HCT116 (cell line): ENCODE measurements at regions not wholly inside any gene's neighbourhood (a gene's known extent, or its start where the extent isn't known, plus 50 kb on each side); places are given as distances from the start of the nearest gene placed in this dataset.

ENCODE experiments used
- ATAC-seq: fragments of 200-7000 bp; cut with Tn5 transposase; 2 replicates; pipeline ENCODE4 v1.9.1; 2020; ENCODE audit warnings: mild to moderate bottlenecking, moderate library complexity
- BruUV-seq: library from RNA; stranded (reverse); fragments of 400-500 nt; replicated peaks from 2 replicates; lab custom pipeline; 2021; lab: Mats Ljungman, UMichigan
- CTCF ChIA-PET: fragments of 300-600 bp; sonication (Branson Sonifier 250); formaldehyde crosslinking; loops from one replicate; lab custom pipeline; 2021; ENCODE audit warnings: antibody characterized with exemption; lab: Charles Lee
- POLR2A ChIA-PET: fragments of 300-600, 350-600 bp; sonication (Branson Sonifier 250); formaldehyde crosslinking; loops from one replicate; lab custom pipeline; 2021; ENCODE audit warnings: antibody characterized with exemption; lab: Charles Lee
- RAD21 ChIA-PET, 2 experiments: fragments of 300-600 bp; sonication (Branson Sonifier 250); formaldehyde crosslinking; loops; one replicate each; lab custom pipeline; 2023; ENCODE audit warnings: low total read pairs in 2 of 2; ENCODE audit not compliant: uncharacterized antibody in 2 of 2, unreplicated experiment in 2 of 2, low non-redundant PET in 1 of 2; lab: Charles Lee
- DNase-seq: peaks from one replicate; pipeline ENCODE4 v3.0.0-alpha.2; 2010; ENCODE audit warnings: low read depth, low spot score
- H2AFZ ChIP-seq: fragments of 200-600 bp; shearing (Covaris generic), sonication (generic); 2 replicates; pipeline ENCODE4 v1.6.1; 2017; ENCODE audit warnings: low read depth, mixed run types, mixed read lengths, antibody characterized with exemption, low read length; ENCODE audit not compliant: poor library complexity, severe bottlenecking
- H3K27ac ChIP-seq: 2 replicates; pipeline ENCODE4 v1.5.1; 2012; ENCODE audit warnings: low read depth, low read length
- H3K27me3 ChIP-seq: fragments of 200-600 bp; sonication (generic); 2 replicates; pipeline ENCODE4 v1.6.1; 2016; ENCODE audit warnings: mixed run types, low read length, mixed read lengths; ENCODE audit not compliant: insufficient read depth
- H3K36me3 ChIP-seq, 2 experiments: fragments of 200-500 bp in 1 of 2; fragments of 200-600 bp in 1 of 2; sonication (Bioruptor generic) in 1 of 2; sonication (generic) in 1 of 2; 2 replicates each; pipeline versions ENCODE4 v1.5.1 to v1.6.1; 2014 to 2016; ENCODE audit warnings: low read length in 2 of 2, inconsistent platforms in 1 of 2, mixed read lengths in 1 of 2, mixed run types in 1 of 2; ENCODE audit not compliant: insufficient read depth in 2 of 2, control insufficient read depth in 1 of 2
- H3K4me1 ChIP-seq, 2 experiments: fragments of 200-600 bp in 1 of 2; sonication (generic) in 1 of 2; 2 replicates each; pipeline versions ENCODE4 v1.5.1 to v1.6.1; 2012 to 2017; ENCODE audit warnings: low read length in 2 of 2, inconsistent platforms in 1 of 2, mild to moderate bottlenecking in 1 of 2, mixed read lengths in 1 of 2, mixed run types in 1 of 2, moderate library complexity in 1 of 2; ENCODE audit not compliant: insufficient read depth in 2 of 2, control insufficient read depth in 1 of 2
- H3K4me2 ChIP-seq: fragments of 200-600 bp; sonication (generic); 2 replicates; pipeline ENCODE4 v1.6.1; 2017; ENCODE audit warnings: mixed run types, low read length, mixed read lengths
- H3K4me3 ChIP-seq, 2 experiments: fragments of 200-600 bp in 1 of 2; sonication (generic) in 1 of 2; replicated peaks in 1 of 2; 2 replicates each; pipeline ENCODE4 v1.5.1; 2011 to 2016; ENCODE audit warnings: low read length in 2 of 2, control low read depth in 1 of 2, low read depth in 1 of 2, mild to moderate bottlenecking in 1 of 2, mixed read lengths in 1 of 2, mixed run types in 1 of 2
- H3K79me2 ChIP-seq: fragments of 200-600 bp; sonication (generic); 2 replicates; pipeline ENCODE4 v1.6.1; 2017; ENCODE audit warnings: mild to moderate bottlenecking, mixed run types, low read length, moderate library complexity, mixed read lengths; ENCODE audit not compliant: insufficient read depth
- H3K9ac ChIP-seq: fragments of 200-600 bp; sonication (generic); 2 replicates; pipeline ENCODE4 v1.6.1; 2016; ENCODE audit warnings: low read length, mixed read lengths
- H3K9me2 ChIP-seq: fragments of 200-600 bp; sonication (generic), shearing (Covaris generic); 2 replicates; pipeline ENCODE4 v1.6.1; 2017; ENCODE audit warnings: mixed run types, mild to moderate bottlenecking, moderate library complexity; ENCODE audit not compliant: insufficient read depth
- H3K9me3 ChIP-seq, 2 experiments: fragments of 200-500 bp in 1 of 2; fragments of 200-600 bp in 1 of 2; sonication (Bioruptor generic) in 1 of 2; sonication (generic) in 1 of 2; 2 replicates each; pipeline ENCODE4 v1.6.1; 2014 to 2017; ENCODE audit warnings: low read length in 2 of 2, mixed read lengths in 2 of 2, inconsistent platforms in 1 of 2, low read depth in 1 of 2, mild to moderate bottlenecking in 1 of 2, mixed run types in 1 of 2, moderate library complexity in 1 of 2; ENCODE audit not compliant: control insufficient read depth in 1 of 2, insufficient read depth in 1 of 2
- H4K20me1 ChIP-seq: fragments of 200-600 bp; sonication (generic), shearing (Covaris generic); 2 replicates; pipeline ENCODE4 v1.6.1; 2017; ENCODE audit warnings: mixed run types, mild to moderate bottlenecking, moderate library complexity; ENCODE audit not compliant: insufficient read depth
- CEBPB ChIP-seq: IDR thresholded peaks from 2 replicates; pipeline ENCODE4 v1.6.1; 2012; ENCODE audit warnings: low read depth
- CTCF ChIP-seq, 3 experiments: fragments of 200-600 bp in 1 of 3; sonication (generic) in 1 of 3; IDR thresholded peaks in 2 of 3; conservative IDR thresholded peaks in 1 of 3; 2 replicates each; pipeline ENCODE4 v1.5.1; 2012 to 2017; ENCODE audit warnings: low read depth in 2 of 3, low read length in 2 of 3, antibody characterized with exemption in 1 of 3, borderline replicate concordance in 1 of 3, control low read depth in 1 of 3, mild to moderate bottlenecking in 1 of 3, mixed read lengths in 1 of 3, mixed run types in 1 of 3, moderate library complexity in 1 of 3; ENCODE audit not compliant: insufficient read depth in 1 of 3
- EGR1 ChIP-seq: IDR thresholded peaks from 2 replicates; pipeline ENCODE4 v1.6.1; 2012; ENCODE audit warnings: low read depth
- EZH2 ChIP-seq: fragments of 200-600 bp; sonication (generic); IDR thresholded peaks from 2 replicates; pipeline ENCODE4 v1.6.1; 2017; ENCODE audit warnings: antibody characterized with exemption, mixed run types
- EZH2phosphoT487 ChIP-seq: fragments of 200-600 bp; IDR thresholded peaks from 2 replicates; pipeline ENCODE4 v1.6.1; 2018; ENCODE audit warnings: antibody characterized with exemption, borderline replicate concordance
- FOSL1 ChIP-seq: IDR thresholded peaks from 2 replicates; pipeline ENCODE4 v1.6.1; 2012; ENCODE audit warnings: low read depth
- JUND ChIP-seq: IDR thresholded peaks from 2 replicates; pipeline ENCODE4 v1.6.1; 2012
- POLR2A ChIP-seq: IDR thresholded peaks from 2 replicates; pipeline ENCODE4 v1.7.0; 2011; ENCODE audit warnings: borderline replicate concordance; ENCODE audit not compliant: insufficient read depth, insufficient read length; ENCODE audit errors: extremely low read depth
- POLR2AphosphoS5 ChIP-seq: IDR thresholded peaks from 2 replicates; pipeline ENCODE4 v1.6.1; 2011; ENCODE audit warnings: mild to moderate bottlenecking, low read depth, low read length, moderate library complexity
- RAD21 ChIP-seq: IDR thresholded peaks from 2 replicates; pipeline ENCODE4 v1.6.1; 2012; ENCODE audit warnings: low read depth, mild to moderate bottlenecking
- REST ChIP-seq: IDR thresholded peaks from 2 replicates; pipeline ENCODE4 v1.6.1; 2012; ENCODE audit warnings: low read depth
- SIN3A ChIP-seq: IDR thresholded peaks from 2 replicates; pipeline ENCODE4 v1.6.1; 2012; ENCODE audit warnings: low read depth
- SRF ChIP-seq: IDR thresholded peaks from 2 replicates; pipeline ENCODE4 v1.6.1; 2012; ENCODE audit warnings: low read depth
- TCF7L2 ChIP-seq: IDR thresholded peaks from 2 replicates; pipeline ENCODE4 v1.7.0; 2011; ENCODE audit warnings: borderline replicate concordance, inconsistent platforms; ENCODE audit not compliant: insufficient read depth, insufficient read length; ENCODE audit errors: extremely low read depth
- YY1 ChIP-seq: IDR thresholded peaks from 2 replicates; pipeline ENCODE4 v1.6.1; 2011; ENCODE audit warnings: low read length, low read depth, moderate library complexity, mild to moderate bottlenecking; ENCODE audit not compliant: insufficient replicate concordance; ENCODE audit errors: extremely low read depth
- ZBTB33 ChIP-seq: IDR thresholded peaks from 2 replicates; pipeline ENCODE4 v1.6.1; 2011; ENCODE audit warnings: mild to moderate bottlenecking, low read length, moderate library complexity; ENCODE audit not compliant: insufficient replicate concordance; ENCODE audit errors: extremely low read depth
- ZFX ChIP-seq: fragments of 450-650 bp; IDR thresholded peaks from 2 replicates; pipeline ENCODE4 v1.6.1; 2017
- ZNF274 ChIP-seq: fragments of 200-500 bp; sonication (Bioruptor generic); IDR thresholded peaks from 2 replicates; pipeline ENCODE4 v1.6.1; 2014; ENCODE audit warnings: mild to moderate bottlenecking, low read depth, low read length, inconsistent platforms
- intact Hi-C: fragments of 100-400 bp; cut with micrococcal nuclease; formaldehyde crosslinking; loops from 2 replicates; pipeline ENCODE4 v1.10.0; 2022
- TF ChIP-seq, protein P1 (sequence below): IDR thresholded peaks from 2 replicates; pipeline ENCODE4 v1.6.1; 2012
- TF ChIP-seq, protein P2 (sequence below): IDR thresholded peaks from 2 replicates; pipeline ENCODE4 v1.6.1; 2012

DNA sequence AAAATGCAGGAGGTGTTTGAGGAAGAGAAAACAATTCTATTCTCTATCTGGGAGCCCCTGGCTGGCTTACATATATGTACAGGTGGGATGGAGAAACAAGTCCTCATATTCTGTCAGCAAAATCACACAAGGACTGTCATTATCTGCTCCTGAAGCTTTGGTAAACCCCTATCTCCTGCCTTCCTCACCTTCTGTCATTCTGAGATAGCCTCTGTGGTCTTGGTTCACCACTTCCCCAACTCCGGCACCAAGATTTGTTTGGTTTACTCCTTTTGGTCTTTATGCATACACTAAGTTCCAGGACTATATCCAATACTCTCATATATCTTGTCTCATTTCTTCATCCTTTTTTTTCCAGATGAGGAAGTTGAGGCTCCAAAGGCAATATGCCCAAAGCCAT, 551.1 kb downstream of the PLPP3 start:
- no peak overlapping the region for H3K27ac ChIP-seq
- H3K9ac ChIP-seq: no peak overlapping the region
- no peaks in the 10 kb centered on the region for H3K27me3 ChIP-seq
- intact Hi-C loops: no loop called here
- no peak overlapping the region for H2AFZ ChIP-seq
- ChIA-PET CTCF (no interaction called here), RAD21 (no interaction called here), POLR2A (no interaction called here)
- no peaks in the 10 kb centered on the region for H3K4me1 ChIP-seq
- TF ChIP-seq YY1 (no peak), SRF (no peak), ZFX (no peak), EGR1 (no peak), EZH2phosphoT487 (no peak), FOSL1 (no peak), CEBPB (no peak), ZNF274 (no peak), JUND (no peak), EZH2 (no peak), RAD21 (no peak), POLR2AphosphoS5 (no peak), CTCF (IDR thresholded peaks at IDR 0.05 in 2 of 3, conservative IDR thresholded peaks at IDR 0.05 in 1 of 3; ENCODE audit: borderline replicate concordance in 1 of 3, insufficient read depth in 1 of 3, low read depth in 2 of 3, low read length in 2 of 3) (no peak), TCF7L2 (no peak), ZBTB33 (no peak), SIN3A (no peak), REST (no peak), POLR2A (no peak)
- TF ChIP-seq, protein P1, sequence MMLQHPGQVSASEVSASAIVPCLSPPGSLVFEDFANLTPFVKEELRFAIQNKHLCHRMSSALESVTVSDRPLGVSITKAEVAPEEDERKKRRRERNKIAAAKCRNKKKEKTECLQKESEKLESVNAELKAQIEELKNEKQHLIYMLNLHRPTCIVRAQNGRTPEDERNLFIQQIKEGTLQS: no peak
- TF ChIP-seq, protein P2, sequence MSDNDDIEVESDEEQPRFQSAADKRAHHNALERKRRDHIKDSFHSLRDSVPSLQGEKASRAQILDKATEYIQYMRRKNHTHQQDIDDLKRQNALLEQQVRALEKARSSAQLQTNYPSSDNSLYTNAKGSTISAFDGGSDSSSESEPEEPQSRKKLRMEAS: no peak
- H3K4me3 ChIP-seq: no peak overlapping the region
- no peaks in the 10 kb centered on the region for H3K9me3 ChIP-seq
- H3K9me2 ChIP-seq: no peaks in the 10 kb centered on the region; the same call in 1 of the 2 replicates
- ATAC-seq: no peak
- no peaks in the 10 kb centered on the region for H3K79me2 ChIP-seq
- no peaks in the 10 kb centered on the region for H3K36me3 ChIP-seq
- no peak overlapping the region for H3K4me2 ChIP-seq
- H4K20me1 ChIP-seq: no peaks in the 10 kb centered on the region
- BruUV-seq: no TSS peak
- DNase-seq: no peak
